ENCODE measurements at regions not wholly inside any gene's neighbourhood (a gene's known extent, or its start where the extent isn't known, plus 50 kb on each side); places are given as distances from the start of the nearest gene placed in this dataset.

DNA sequence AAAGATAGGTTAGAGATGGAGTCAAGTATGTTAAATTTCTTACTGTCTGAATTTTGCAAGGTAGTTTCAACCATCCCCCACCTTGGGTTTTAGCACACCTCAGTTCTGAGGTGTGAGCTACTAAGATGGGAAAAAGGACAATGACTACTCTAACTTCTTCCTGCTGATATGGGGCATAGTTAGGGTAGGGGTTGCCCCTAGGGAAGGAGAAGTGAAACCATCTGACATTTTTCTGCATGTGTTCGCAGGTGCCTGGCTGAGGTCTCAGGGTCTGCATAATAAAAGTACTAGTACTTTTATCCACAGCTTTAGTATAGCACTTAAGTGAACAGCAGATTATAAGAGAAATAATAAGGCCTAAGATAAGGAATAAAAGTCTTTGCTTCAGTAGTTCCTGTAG lies 129.5 kb upstream of the CYSLTR1 start:
- DNase-seq: no peak

- DNase-seq: no peak
Measured at GRCh38 chrX:78455901-78456300, 128.5 kb upstream of the CYSLTR1 start.

GRCh38 chrX:78452356-78452755 lies 124.9 kb upstream of the CYSLTR1 start:
- no peak for DNase-seq

- DNase-seq: no peak
Measured at GRCh38 chrX:78437621-78438020, 110.2 kb upstream of the CYSLTR1 start.

- DNase-seq: no peak
Measured at GRCh38 chrX:78429172-78429571, 101.8 kb upstream of the CYSLTR1 start.

DNA sequence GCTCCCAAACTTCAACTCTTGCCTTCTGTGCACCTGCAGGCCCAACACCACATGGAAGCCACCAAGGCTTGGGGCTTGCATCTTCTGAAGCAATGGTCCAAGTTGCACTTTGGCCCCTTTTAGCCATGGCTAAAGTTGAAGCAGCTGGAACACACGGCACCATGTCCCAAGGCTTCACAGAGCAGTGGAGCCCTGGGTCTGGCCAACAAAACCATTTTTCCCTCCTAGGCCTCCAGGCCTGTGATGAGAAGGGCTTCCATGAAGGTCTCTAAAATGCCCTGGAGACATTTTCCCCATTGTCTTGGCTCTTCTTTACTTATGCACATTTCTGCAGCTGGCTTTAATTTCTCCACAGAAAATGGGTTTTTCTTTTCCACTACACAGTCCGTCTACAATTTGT lies 61.3 kb upstream of the CYSLTR1 start:
- DNase-seq: no peak

DNA sequence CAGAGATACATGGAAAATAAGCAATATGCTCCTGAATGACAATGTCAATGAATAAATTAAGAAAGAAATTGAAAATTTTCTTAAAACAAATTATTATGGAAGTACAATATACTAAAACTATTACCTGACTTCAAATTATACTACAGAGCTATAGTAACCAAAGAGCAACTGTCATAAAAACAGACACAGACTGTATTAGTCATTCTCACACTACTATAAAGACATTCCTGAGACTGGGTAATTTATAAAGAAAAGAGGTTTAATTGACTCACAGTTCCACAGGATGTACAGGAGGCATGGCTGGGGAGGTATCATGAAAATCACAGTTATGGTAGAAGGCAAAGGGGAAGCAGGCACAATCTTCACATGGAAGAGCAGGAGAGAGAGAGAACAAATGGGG lies 60.0 kb upstream of the CYSLTR1 start:
- no peak for DNase-seq

DNA sequence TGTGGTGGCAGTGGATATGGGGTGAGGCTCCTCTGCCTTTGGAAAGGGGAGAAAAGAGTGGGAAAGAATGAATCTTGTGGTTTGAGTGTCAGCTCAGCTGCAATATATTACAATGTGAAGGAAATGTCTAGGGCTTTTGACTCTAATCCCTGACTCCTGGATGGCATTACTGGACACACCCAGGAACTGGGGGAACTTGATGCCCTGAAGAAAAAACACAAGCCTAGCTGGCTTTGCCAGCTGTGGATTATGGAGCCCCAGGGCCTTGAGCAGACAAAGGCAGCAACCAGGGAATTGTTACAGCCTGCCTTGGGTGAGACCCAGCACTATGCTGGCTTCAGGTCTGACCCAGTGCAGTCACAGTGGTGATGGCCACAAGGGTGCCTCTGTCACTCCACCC lies 57.1 kb upstream of the CYSLTR1 start:
- no peak for DNase-seq

DNA sequence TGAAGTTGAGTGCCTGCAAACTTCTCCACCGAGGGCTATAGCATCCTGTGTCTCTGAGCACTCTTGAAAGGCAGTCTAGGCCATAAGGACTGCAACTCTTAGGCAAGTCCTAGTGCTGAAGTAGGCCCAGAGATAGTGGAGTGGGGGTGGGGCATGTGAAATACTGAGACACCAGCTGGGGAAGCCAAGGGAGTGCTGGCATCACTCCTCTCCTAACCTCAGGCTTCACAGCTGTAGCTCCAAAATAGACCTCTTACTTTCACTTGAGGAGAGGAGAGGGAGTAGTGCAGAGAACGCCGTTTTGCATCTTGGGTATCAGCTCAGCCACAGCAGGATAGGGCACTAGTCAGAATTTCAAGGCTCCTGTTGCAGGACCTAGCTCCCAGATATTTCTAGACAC lies 56.2 kb upstream of the CYSLTR1 start:
- DNase-seq: no peak

GRCh38 chrX:78378476-78379115 lies 51.2 kb upstream of the CYSLTR1 start:
- DNase-seq: no peak
